Fibroblast of lung (primary cell): ENCODE measurements at regions not wholly inside any gene's neighbourhood (a gene's known extent, or its start where the extent isn't known, plus 50 kb on each side); places are given as distances from the start of the nearest gene placed in this dataset.

Source experiments
- DNase-seq, 2 donors: peaks; one replicate each; pipeline versions ENCODE4 v3.0.0 to v3.0.0-alpha.2; 2010; ENCODE audit warnings: low read depth in 2 of 2
- H2AFZ ChIP-seq: 2 replicates; pipeline ENCODE4 v1.5.1; 2012; ENCODE audit warnings: low read length, control low read depth, inconsistent platforms
- H3K27ac ChIP-seq: 2 replicates; pipeline ENCODE4 v1.5.1; 2011; ENCODE audit warnings: low read length, control low read depth; ENCODE audit not compliant: insufficient read depth
- H3K27me3 ChIP-seq: 2 replicates; pipeline ENCODE4 v1.5.1; 2011; ENCODE audit warnings: mild to moderate bottlenecking, low read length; ENCODE audit not compliant: control insufficient read depth, insufficient read depth
- H3K36me3 ChIP-seq: 2 replicates; pipeline ENCODE4 v1.5.1; 2011; ENCODE audit warnings: low read length; ENCODE audit not compliant: control insufficient read depth, insufficient read depth
- H3K4me1 ChIP-seq: 2 replicates; pipeline ENCODE4 v1.5.1; 2011; ENCODE audit warnings: low read length; ENCODE audit not compliant: control insufficient read depth, insufficient read depth; ENCODE audit errors: extremely low read depth
- H3K4me2 ChIP-seq: 2 replicates; pipeline ENCODE4 v1.5.1; 2011; ENCODE audit warnings: low read length, control low read depth; ENCODE audit not compliant: insufficient read depth; ENCODE audit errors: extremely low read depth
- H3K4me3 ChIP-seq, 4 experiments: fragments of 200-600 bp in 1 of 4; sonication (generic) in 1 of 4; replicated peaks in 1 of 4; 2 replicates each; pipeline ENCODE4 v1.5.1; 2011 to 2016; ENCODE audit warnings: low read length in 4 of 4, low read depth in 3 of 4, mild to moderate bottlenecking in 3 of 4, control low read depth in 2 of 4, inconsistent platforms in 1 of 4, mixed read lengths in 1 of 4; ENCODE audit not compliant: insufficient read depth in 1 of 4; ENCODE audit errors: control extremely low read depth in 1 of 4
- H3K79me2 ChIP-seq: 2 replicates; pipeline ENCODE4 v1.5.1; 2012; ENCODE audit warnings: mild to moderate bottlenecking, low read length, inconsistent platforms; ENCODE audit not compliant: control insufficient read depth, insufficient read depth
- H3K9ac ChIP-seq: 2 replicates; pipeline ENCODE4 v1.5.1; 2011; ENCODE audit warnings: mild to moderate bottlenecking, low read length, control low read depth; ENCODE audit not compliant: insufficient read depth
- H3K9me3 ChIP-seq: 2 replicates; pipeline ENCODE4 v1.5.1; 2012; ENCODE audit warnings: low read depth, low read length; ENCODE audit not compliant: control insufficient read depth, insufficient read depth
- H4K20me1 ChIP-seq: 2 replicates; pipeline ENCODE4 v1.5.1; 2011; ENCODE audit warnings: low read length; ENCODE audit not compliant: control insufficient read depth, insufficient read depth; ENCODE audit errors: extremely low read depth
- CTCF ChIP-seq, 2 donors: IDR thresholded peaks in 1 of 2; conservative IDR thresholded peaks in 1 of 2; 1 replicate in 1 of 2; 2 replicates in 1 of 2; pipeline ENCODE4 v1.5.1; 2011 to 2012; ENCODE audit warnings: low read length in 2 of 2, control low read depth in 1 of 2, inconsistent platforms in 1 of 2, low read depth in 1 of 2, mild to moderate bottlenecking in 1 of 2
- EZH2 ChIP-seq: IDR thresholded peaks from 2 replicates; pipeline ENCODE4 v1.5.1; 2012; ENCODE audit warnings: low read length, control low read depth, mild to moderate bottlenecking; ENCODE audit errors: missing control alignments

GRCh38 chr10:43971981-43972380 lies 323.3 kb upstream of the ZNF32 start:
- no peaks in the 10 kb centered on the region for H3K36me3 ChIP-seq
- no peak overlapping the region for H3K4me2 ChIP-seq
- TF ChIP-seq CTCF (conservative IDR thresholded peaks at IDR 0.05 in 1 of 2, IDR thresholded peaks at IDR 0.05 in 1 of 2; ENCODE audit: low read depth in 1 of 2, low read length in 2 of 2) (no peak), EZH2 (no peak)
- H4K20me1 ChIP-seq, result no peaks in the 10 kb centered on the region
- no peaks in the 10 kb centered on the region for H3K4me1 ChIP-seq
- no peak overlapping the region for H3K9ac ChIP-seq
- H2AFZ ChIP-seq, result no peak overlapping the region
- no peaks in the 10 kb centered on the region for H3K9me3 ChIP-seq
- no peak for DNase-seq
- peaks cover 15% of the 10 kb centered on the region for H3K27me3 ChIP-seq
- H3K4me3 ChIP-seq, result no peak overlapping the region
- no peaks in the 10 kb centered on the region for H3K79me2 ChIP-seq
- H3K27ac ChIP-seq, result no peak overlapping the region

- no peak for DNase-seq
- H3K27me3 ChIP-seq, result peaks cover 13% of the 10 kb centered on the region
- no peaks in the 10 kb centered on the region for H3K36me3 ChIP-seq
- no peaks in the 10 kb centered on the region for H3K79me2 ChIP-seq
- no peak overlapping the region for H3K4me2 ChIP-seq
- no peaks in the 10 kb centered on the region for H3K9me3 ChIP-seq
- TF ChIP-seq EZH2, result no peak
- H4K20me1 ChIP-seq, result no peaks in the 10 kb centered on the region
- no peak overlapping the region for H2AFZ ChIP-seq
- no peak overlapping the region for H3K4me3 ChIP-seq
- no peak overlapping the region for H3K27ac ChIP-seq
- no peak overlapping the region for H3K9ac ChIP-seq
- H3K4me1 ChIP-seq, result no peaks in the 10 kb centered on the region
Observed at GRCh38 chr10:43971306-43971705, 322.6 kb upstream of the ZNF32 start.

GRCh38 chr10:43970717-43971116 lies 322.0 kb upstream of the ZNF32 start:
- Histone ChIP-seq H3K27me3 (peaks cover 14% of the 10 kb centered on the region), H3K9me3 (no peaks in the 10 kb centered on the region), H3K4me3 (no peak overlapping the region), H3K36me3 (no peaks in the 10 kb centered on the region), H4K20me1 (no peaks in the 10 kb centered on the region), H3K79me2 (no peaks in the 10 kb centered on the region), H3K4me2 (no peak overlapping the region), H3K9ac (no peak overlapping the region), H3K4me1 (no peaks in the 10 kb centered on the region), H3K27ac (no peak overlapping the region), H2AFZ (no peak overlapping the region)
- DNase-seq, result no peak
- no peak for TF ChIP-seq EZH2
- no peak for TF ChIP-seq CTCF (conservative IDR thresholded peaks at IDR 0.05 in 1 of 2, IDR thresholded peaks at IDR 0.05 in 1 of 2; ENCODE audit: low read depth in 1 of 2, low read length in 2 of 2)
